HCT116 (cell line): ENCODE measurements at regions not wholly inside any gene's neighbourhood (a gene's known extent, or its start where the extent isn't known, plus 50 kb on each side); places are given as distances from the start of the nearest gene placed in this dataset.

Source experiments
- ATAC-seq: fragments of 200-7000 bp; cut with Tn5 transposase; 2 replicates; pipeline ENCODE4 v1.9.1; 2020; ENCODE audit warnings: mild to moderate bottlenecking, moderate library complexity
- BruUV-seq: library from RNA; stranded (reverse); fragments of 400-500 nt; replicated peaks from 2 replicates; lab custom pipeline; 2021; lab: Mats Ljungman, UMichigan
- CTCF ChIA-PET: fragments of 300-600 bp; sonication (Branson Sonifier 250); formaldehyde crosslinking; loops from one replicate; lab custom pipeline; 2021; ENCODE audit warnings: antibody characterized with exemption; lab: Charles Lee
- POLR2A ChIA-PET: fragments of 300-600, 350-600 bp; sonication (Branson Sonifier 250); formaldehyde crosslinking; loops from one replicate; lab custom pipeline; 2021; ENCODE audit warnings: antibody characterized with exemption; lab: Charles Lee
- RAD21 ChIA-PET, 2 experiments: fragments of 300-600 bp; sonication (Branson Sonifier 250); formaldehyde crosslinking; loops; one replicate each; lab custom pipeline; 2023; ENCODE audit warnings: low total read pairs in 2 of 2; ENCODE audit not compliant: uncharacterized antibody in 2 of 2, unreplicated experiment in 2 of 2, low non-redundant PET in 1 of 2; lab: Charles Lee
- DNase-seq: peaks from one replicate; pipeline ENCODE4 v3.0.0-alpha.2; 2010; ENCODE audit warnings: low read depth, low spot score
- H2AFZ ChIP-seq: fragments of 200-600 bp; shearing (Covaris generic), sonication (generic); 2 replicates; pipeline ENCODE4 v1.6.1; 2017; ENCODE audit warnings: low read depth, mixed run types, mixed read lengths, antibody characterized with exemption, low read length; ENCODE audit not compliant: poor library complexity, severe bottlenecking
- H3K27ac ChIP-seq: 2 replicates; pipeline ENCODE4 v1.5.1; 2012; ENCODE audit warnings: low read depth, low read length
- H3K27me3 ChIP-seq: fragments of 200-600 bp; sonication (generic); 2 replicates; pipeline ENCODE4 v1.6.1; 2016; ENCODE audit warnings: mixed run types, low read length, mixed read lengths; ENCODE audit not compliant: insufficient read depth
- H3K36me3 ChIP-seq, 2 experiments: fragments of 200-500 bp in 1 of 2; fragments of 200-600 bp in 1 of 2; sonication (Bioruptor generic) in 1 of 2; sonication (generic) in 1 of 2; 2 replicates each; pipeline versions ENCODE4 v1.5.1 to v1.6.1; 2014 to 2016; ENCODE audit warnings: low read length in 2 of 2, inconsistent platforms in 1 of 2, mixed read lengths in 1 of 2, mixed run types in 1 of 2; ENCODE audit not compliant: insufficient read depth in 2 of 2, control insufficient read depth in 1 of 2
- H3K4me1 ChIP-seq, 2 experiments: fragments of 200-600 bp in 1 of 2; sonication (generic) in 1 of 2; 2 replicates each; pipeline versions ENCODE4 v1.5.1 to v1.6.1; 2012 to 2017; ENCODE audit warnings: low read length in 2 of 2, inconsistent platforms in 1 of 2, mild to moderate bottlenecking in 1 of 2, mixed read lengths in 1 of 2, mixed run types in 1 of 2, moderate library complexity in 1 of 2; ENCODE audit not compliant: insufficient read depth in 2 of 2, control insufficient read depth in 1 of 2
- H3K4me2 ChIP-seq: fragments of 200-600 bp; sonication (generic); 2 replicates; pipeline ENCODE4 v1.6.1; 2017; ENCODE audit warnings: mixed run types, low read length, mixed read lengths
- H3K4me3 ChIP-seq, 2 experiments: fragments of 200-600 bp in 1 of 2; sonication (generic) in 1 of 2; replicated peaks in 1 of 2; 2 replicates each; pipeline ENCODE4 v1.5.1; 2011 to 2016; ENCODE audit warnings: low read length in 2 of 2, control low read depth in 1 of 2, low read depth in 1 of 2, mild to moderate bottlenecking in 1 of 2, mixed read lengths in 1 of 2, mixed run types in 1 of 2
- H3K79me2 ChIP-seq: fragments of 200-600 bp; sonication (generic); 2 replicates; pipeline ENCODE4 v1.6.1; 2017; ENCODE audit warnings: mild to moderate bottlenecking, mixed run types, low read length, moderate library complexity, mixed read lengths; ENCODE audit not compliant: insufficient read depth
- H3K9ac ChIP-seq: fragments of 200-600 bp; sonication (generic); 2 replicates; pipeline ENCODE4 v1.6.1; 2016; ENCODE audit warnings: low read length, mixed read lengths
- H3K9me2 ChIP-seq: fragments of 200-600 bp; sonication (generic), shearing (Covaris generic); 2 replicates; pipeline ENCODE4 v1.6.1; 2017; ENCODE audit warnings: mixed run types, mild to moderate bottlenecking, moderate library complexity; ENCODE audit not compliant: insufficient read depth
- H3K9me3 ChIP-seq, 2 experiments: fragments of 200-500 bp in 1 of 2; fragments of 200-600 bp in 1 of 2; sonication (Bioruptor generic) in 1 of 2; sonication (generic) in 1 of 2; 2 replicates each; pipeline ENCODE4 v1.6.1; 2014 to 2017; ENCODE audit warnings: low read length in 2 of 2, mixed read lengths in 2 of 2, inconsistent platforms in 1 of 2, low read depth in 1 of 2, mild to moderate bottlenecking in 1 of 2, mixed run types in 1 of 2, moderate library complexity in 1 of 2; ENCODE audit not compliant: control insufficient read depth in 1 of 2, insufficient read depth in 1 of 2
- H4K20me1 ChIP-seq: fragments of 200-600 bp; sonication (generic), shearing (Covaris generic); 2 replicates; pipeline ENCODE4 v1.6.1; 2017; ENCODE audit warnings: mixed run types, mild to moderate bottlenecking, moderate library complexity; ENCODE audit not compliant: insufficient read depth
- EZH2phosphoT487 ChIP-seq: fragments of 200-600 bp; IDR thresholded peaks from 2 replicates; pipeline ENCODE4 v1.6.1; 2018; ENCODE audit warnings: antibody characterized with exemption, borderline replicate concordance
- POLR2A ChIP-seq: IDR thresholded peaks from 2 replicates; pipeline ENCODE4 v1.7.0; 2011; ENCODE audit warnings: borderline replicate concordance; ENCODE audit not compliant: insufficient read depth, insufficient read length; ENCODE audit errors: extremely low read depth
- POLR2AphosphoS5 ChIP-seq: IDR thresholded peaks from 2 replicates; pipeline ENCODE4 v1.6.1; 2011; ENCODE audit warnings: mild to moderate bottlenecking, low read depth, low read length, moderate library complexity
- RAD21 ChIP-seq: IDR thresholded peaks from 2 replicates; pipeline ENCODE4 v1.6.1; 2012; ENCODE audit warnings: low read depth, mild to moderate bottlenecking
- SIN3A ChIP-seq: IDR thresholded peaks from 2 replicates; pipeline ENCODE4 v1.6.1; 2012; ENCODE audit warnings: low read depth
- SP1 ChIP-seq: IDR thresholded peaks from 2 replicates; pipeline ENCODE4 v1.6.1; 2012; ENCODE audit warnings: low read depth
- TCF7L2 ChIP-seq: IDR thresholded peaks from 2 replicates; pipeline ENCODE4 v1.7.0; 2011; ENCODE audit warnings: borderline replicate concordance, inconsistent platforms; ENCODE audit not compliant: insufficient read depth, insufficient read length; ENCODE audit errors: extremely low read depth
- ZFX ChIP-seq: fragments of 450-650 bp; IDR thresholded peaks from 2 replicates; pipeline ENCODE4 v1.6.1; 2017
- intact Hi-C: fragments of 100-400 bp; cut with micrococcal nuclease; formaldehyde crosslinking; loops from 2 replicates; pipeline ENCODE4 v1.10.0; 2022
- TF ChIP-seq, protein P1 (sequence below): IDR thresholded peaks from 2 replicates; pipeline ENCODE4 v1.6.1; 2012
- TF ChIP-seq, protein P2 (sequence below): IDR thresholded peaks from 2 replicates; pipeline ENCODE4 v1.6.1; 2011; ENCODE audit warnings: mild to moderate bottlenecking, low read length, moderate library complexity; ENCODE audit not compliant: insufficient replicate concordance; ENCODE audit errors: extremely low read depth

DNA sequence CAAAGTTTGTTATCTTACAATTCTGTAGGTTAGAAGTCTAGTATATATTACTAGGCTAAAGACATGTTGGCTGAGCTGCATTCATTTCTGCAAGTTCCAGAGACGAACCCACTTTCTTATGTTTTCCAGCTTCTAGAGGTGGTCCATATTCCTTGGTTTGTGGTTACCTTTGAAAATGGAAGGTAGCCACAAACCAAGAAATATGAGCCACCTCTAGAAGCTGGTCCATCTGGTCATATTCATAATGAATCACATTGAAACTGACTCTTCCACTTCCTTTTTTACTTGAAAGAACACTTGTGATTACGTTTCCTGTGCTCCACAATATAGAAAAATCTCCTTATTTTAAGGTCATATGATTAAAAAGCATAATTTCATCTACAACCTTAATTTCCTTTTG lies 943.0 kb upstream of the PCDH9 start:
- Histone ChIP-seq H4K20me1 (no peaks in the 10 kb centered on the region), H3K9ac (no peak overlapping the region), H3K79me2 (no peaks in the 10 kb centered on the region), H3K36me3 (no peaks in the 10 kb centered on the region), H3K4me3 (no peak overlapping the region)
- TF ChIP-seq ZFX (no peak), RAD21 (no peak), SP1 (no peak), EZH2phosphoT487 (no peak), TCF7L2 (no peak), POLR2AphosphoS5 (no peak), SIN3A (no peak), POLR2A (no peak)
- TF ChIP-seq, protein P1, sequence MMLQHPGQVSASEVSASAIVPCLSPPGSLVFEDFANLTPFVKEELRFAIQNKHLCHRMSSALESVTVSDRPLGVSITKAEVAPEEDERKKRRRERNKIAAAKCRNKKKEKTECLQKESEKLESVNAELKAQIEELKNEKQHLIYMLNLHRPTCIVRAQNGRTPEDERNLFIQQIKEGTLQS: no peak
- TF ChIP-seq, protein P2, sequence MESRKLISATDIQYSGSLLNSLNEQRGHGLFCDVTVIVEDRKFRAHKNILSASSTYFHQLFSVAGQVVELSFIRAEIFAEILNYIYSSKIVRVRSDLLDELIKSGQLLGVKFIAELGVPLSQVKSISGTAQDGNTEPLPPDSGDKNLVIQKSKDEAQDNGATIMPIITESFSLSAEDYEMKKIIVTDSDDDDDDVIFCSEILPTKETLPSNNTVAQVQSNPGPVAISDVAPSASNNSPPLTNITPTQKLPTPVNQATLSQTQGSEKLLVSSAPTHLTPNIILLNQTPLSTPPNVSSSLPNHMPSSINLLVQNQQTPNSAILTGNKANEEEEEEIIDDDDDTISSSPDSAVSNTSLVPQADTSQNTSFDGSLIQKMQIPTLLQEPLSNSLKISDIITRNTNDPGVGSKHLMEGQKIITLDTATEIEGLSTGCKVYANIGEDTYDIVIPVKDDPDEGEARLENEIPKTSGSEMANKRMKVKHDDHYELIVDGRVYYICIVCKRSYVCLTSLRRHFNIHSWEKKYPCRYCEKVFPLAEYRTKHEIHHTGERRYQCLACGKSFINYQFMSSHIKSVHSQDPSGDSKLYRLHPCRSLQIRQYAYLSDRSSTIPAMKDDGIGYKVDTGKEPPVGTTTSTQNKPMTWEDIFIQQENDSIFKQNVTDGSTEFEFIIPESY: no peak
- TF ChIP-seq, all 23 proteins: peak for 0
- intact Hi-C loops: no loop called here
- no peaks in the 10 kb centered on the region; a peak in 1 of 4 replicates for H3K9me3 ChIP-seq
- no TSS peak for BruUV-seq
- ChIA-PET RAD21 (no interaction called here), CTCF (no interaction called here), POLR2A (no interaction called here)
- no peak for DNase-seq
- H2AFZ ChIP-seq: no peak overlapping the region
- ATAC-seq: no peak
- H3K9me2 ChIP-seq: no peaks in the 10 kb centered on the region
- H3K27me3 ChIP-seq: no peaks in the 10 kb centered on the region
- H3K27ac ChIP-seq: no peak overlapping the region
- H3K4me1 ChIP-seq: no peaks in the 10 kb centered on the region
- H3K4me2 ChIP-seq: no peak overlapping the region
